Choroid plexus epithelial cell (primary cell): ENCODE measurements at regions not wholly inside any gene's neighbourhood (a gene's known extent, or its start where the extent isn't known, plus 50 kb on each side); places are given as distances from the start of the nearest gene placed in this dataset.

Experiments used
- DNase-seq: peaks from one replicate; pipeline ENCODE4 v3.0.0-alpha.2; 2010; ENCODE audit warnings: low read depth
- H3K4me3 ChIP-seq: 2 replicates; pipeline ENCODE4 v1.5.1; 2011; ENCODE audit warnings: low read depth, mild to moderate bottlenecking, control low read depth, low read length, moderate library complexity
- TF ChIP-seq, protein P1 (sequence below): conservative IDR thresholded peaks from 2 replicates; pipeline ENCODE4 v1.5.1; 2011; ENCODE audit warnings: low read depth, mild to moderate bottlenecking, control low read depth, inconsistent platforms, low read length, moderate library complexity

DNA sequence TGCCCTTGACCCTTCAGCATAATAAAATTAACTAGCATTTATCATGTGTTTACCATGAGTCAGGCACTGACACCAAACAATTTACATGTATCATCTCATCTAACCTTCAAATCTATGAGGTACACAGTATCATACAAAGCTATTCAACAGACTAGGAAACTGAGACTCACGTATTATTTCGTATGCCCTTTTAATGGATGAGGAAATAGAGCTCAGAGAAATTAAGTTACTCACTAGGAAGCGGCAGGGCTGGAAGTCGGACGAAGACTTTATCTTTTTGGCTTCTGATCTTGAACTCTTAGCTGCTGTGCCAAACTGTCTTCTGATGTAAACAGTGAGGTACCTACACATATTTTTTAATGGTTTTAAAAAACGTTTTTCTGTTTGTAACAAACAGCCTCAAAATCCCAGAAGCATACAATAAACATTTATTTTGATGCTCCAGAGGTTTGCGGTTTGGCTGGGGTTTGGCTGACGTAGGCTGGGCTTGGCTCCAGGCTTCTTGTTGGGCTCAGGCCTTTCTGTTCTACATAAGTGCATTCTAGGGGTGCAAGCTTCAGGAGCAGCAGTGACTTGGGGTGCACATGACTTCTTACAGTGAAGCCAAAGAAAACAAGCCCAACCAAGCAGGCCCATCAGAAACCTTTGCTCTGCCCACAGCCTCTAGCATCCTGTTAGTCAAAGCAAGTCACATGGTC is 184.7 kb downstream of the TBX5 start:
- no peak overlapping the region for H3K4me3 ChIP-seq
- TF ChIP-seq, protein P1, sequence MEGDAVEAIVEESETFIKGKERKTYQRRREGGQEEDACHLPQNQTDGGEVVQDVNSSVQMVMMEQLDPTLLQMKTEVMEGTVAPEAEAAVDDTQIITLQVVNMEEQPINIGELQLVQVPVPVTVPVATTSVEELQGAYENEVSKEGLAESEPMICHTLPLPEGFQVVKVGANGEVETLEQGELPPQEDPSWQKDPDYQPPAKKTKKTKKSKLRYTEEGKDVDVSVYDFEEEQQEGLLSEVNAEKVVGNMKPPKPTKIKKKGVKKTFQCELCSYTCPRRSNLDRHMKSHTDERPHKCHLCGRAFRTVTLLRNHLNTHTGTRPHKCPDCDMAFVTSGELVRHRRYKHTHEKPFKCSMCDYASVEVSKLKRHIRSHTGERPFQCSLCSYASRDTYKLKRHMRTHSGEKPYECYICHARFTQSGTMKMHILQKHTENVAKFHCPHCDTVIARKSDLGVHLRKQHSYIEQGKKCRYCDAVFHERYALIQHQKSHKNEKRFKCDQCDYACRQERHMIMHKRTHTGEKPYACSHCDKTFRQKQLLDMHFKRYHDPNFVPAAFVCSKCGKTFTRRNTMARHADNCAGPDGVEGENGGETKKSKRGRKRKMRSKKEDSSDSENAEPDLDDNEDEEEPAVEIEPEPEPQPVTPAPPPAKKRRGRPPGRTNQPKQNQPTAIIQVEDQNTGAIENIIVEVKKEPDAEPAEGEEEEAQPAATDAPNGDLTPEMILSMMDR: no peak
- DNase-seq: no peak

DNA sequence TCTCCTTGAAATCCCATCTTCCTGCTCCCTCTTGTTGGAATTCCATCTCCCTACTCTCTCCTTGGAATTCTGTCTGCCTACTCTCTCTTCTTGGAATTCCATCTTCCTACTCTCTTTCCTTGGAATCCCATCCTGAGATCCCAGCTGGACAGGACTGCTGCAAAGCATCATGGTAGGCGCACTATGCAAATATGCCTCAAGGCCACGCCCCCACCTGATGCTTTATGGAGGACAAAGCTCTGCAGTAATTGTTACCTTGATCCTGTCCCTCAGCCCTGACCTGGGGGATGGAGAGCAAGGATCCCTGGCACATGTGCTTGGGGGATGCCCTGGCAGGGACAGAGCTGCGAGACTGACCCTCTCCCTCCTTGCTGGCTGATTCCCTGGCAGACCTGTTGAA is 185.6 kb downstream of the TBX5 start:
- TF ChIP-seq, protein P1: no peak
- no peak overlapping the region for H3K4me3 ChIP-seq
- DNase-seq: no peak

DNA sequence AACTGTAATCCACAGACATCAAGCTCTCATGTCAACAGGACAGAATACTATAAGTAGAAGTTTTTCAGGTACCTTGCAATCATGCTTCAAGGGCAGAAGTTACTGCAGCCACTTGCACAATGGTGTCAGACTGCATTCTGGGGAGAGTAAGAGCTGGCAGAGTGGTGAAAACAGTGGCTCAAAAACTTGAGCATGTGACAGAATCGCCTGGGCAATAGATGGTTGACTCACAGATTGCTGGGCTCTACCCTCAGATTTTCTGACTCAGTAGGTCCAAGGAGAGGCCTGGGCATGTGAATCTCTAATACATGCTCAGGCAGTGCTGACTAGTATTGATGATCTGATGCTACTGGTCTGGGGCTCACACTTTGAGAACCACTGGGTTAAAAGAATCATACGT is 187.8 kb downstream of the TBX5 start:
- no peak for DNase-seq
- TF ChIP-seq, protein P1: no peak
- H3K4me3 ChIP-seq: no peak overlapping the region

DNA sequence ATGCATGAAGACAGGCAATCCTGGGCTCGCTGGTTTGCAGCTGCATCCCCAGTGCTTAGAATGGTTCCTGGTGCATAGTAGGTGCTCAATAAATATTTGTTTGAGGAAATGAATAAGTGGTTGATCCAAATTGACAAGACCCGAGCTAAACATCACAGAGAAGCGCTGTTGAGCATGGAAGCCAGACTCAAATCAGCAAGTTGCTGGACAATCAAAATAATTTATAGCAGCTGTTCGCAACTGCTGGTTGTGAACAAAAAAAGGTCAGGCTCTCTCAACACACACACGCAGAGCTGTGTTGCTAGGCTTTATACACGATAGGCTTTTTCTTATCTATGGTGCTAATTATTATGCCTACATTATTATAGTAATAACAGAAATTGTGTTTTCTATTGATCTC is 190.2 kb downstream of the TBX5 start:
- no peak overlapping the region for H3K4me3 ChIP-seq
- no peak for DNase-seq
- TF ChIP-seq, protein P1: no peak

DNA sequence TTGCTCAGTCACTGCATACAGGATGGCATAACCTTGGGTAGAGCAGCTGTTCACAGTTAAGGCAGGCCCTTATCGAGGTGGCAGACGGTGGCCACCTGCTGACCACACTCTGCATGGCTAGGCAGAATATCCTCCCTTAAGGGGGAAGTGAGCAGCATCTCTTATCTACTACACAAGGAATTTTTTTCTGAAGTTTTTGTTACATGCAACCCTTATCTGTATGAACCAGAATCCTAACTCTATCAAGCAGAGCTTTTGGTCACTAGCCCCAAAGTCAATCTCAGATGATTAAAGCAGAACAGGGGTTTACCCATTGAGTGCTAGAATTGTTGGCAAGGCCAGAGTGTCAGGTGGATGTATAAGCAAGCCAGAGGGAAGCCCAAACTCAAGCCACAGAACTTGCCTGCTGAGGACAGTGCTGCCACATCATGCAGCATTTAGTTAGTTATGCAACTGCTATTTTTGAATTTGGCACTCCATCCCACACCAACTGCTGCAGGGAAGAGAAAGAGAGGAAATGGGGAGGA is 192.8 kb downstream of the TBX5 start:
- no peak for DNase-seq
- TF ChIP-seq, protein P1: no peak
- H3K4me3 ChIP-seq: no peak overlapping the region

DNA sequence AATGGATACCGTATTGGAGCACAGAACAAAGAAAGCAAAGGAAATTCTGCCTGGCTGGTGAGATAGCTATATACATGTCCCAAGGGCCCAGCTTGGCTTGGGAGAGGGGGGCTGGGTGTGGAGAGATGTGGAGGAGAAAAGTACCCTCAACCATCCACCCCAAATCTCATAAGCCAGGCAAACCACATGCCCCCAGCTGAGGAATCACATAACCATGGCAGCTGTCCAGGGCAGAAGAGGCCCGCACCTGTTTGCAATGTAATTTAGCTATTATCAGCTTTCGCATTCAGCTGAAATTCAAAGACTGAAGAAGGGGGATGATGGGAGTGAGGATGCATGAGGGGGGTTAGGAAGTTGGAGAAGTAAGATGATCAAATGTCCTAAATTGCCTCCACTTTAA is 196.1 kb downstream of the TBX5 start:
- no peak overlapping the region for H3K4me3 ChIP-seq
- TF ChIP-seq, protein P1: no peak
- DNase-seq: no peak

DNA sequence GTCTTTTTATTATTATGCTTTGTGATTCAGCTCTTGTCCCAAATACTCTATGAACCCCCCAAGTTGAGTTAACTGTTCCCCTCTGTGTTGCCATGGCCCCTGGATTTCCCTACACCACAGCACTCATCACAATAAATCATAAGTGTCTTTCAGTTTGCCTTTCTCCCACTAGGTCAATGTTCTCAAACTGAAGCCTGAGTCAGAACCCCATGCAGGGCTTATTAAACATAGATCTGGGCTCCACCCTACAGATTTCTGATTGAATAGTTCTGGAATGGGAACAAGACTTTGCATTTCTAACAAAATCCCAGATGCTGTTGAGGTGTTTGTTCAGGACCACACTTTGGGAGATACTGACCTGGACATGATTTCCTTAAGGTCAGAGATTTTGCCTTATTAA is 199.4 kb downstream of the TBX5 start:
- DNase-seq: no peak
- H3K4me3 ChIP-seq: no peak overlapping the region
- TF ChIP-seq, protein P1: no peak
